Activated CD8-positive, alpha-beta memory T cell treated with anti-CD3 and anti-CD28 coated beads for 4 hours (primary cell): ENCODE measurements at regions not wholly inside any gene's neighbourhood (a gene's known extent, or its start where the extent isn't known, plus 50 kb on each side); places are given as distances from the start of the nearest gene placed in this dataset.
"Not testable (repeated sequence)": the region's sequence is repeated elsewhere in the genome, so short reads cannot be mapped to it uniquely, and the experiment has no call there.

Experiments
- DNase-seq, 2 donors: peaks; one replicate each; pipeline ENCODE4 v3.0.0-alpha.2; 2020; ENCODE audit warnings: low read depth in 2 of 2

- DNase-seq = no peak
Measured at GRCh38 chr1:114263343-114263742, 109.7 kb upstream of the SYT6 start.

GRCh38 chr1:114262337-114262736 lies 108.7 kb upstream of the SYT6 start:
- DNase-seq = no peak

- no peak for DNase-seq
Measured at GRCh38 chr1:114260805-114261484, 107.3 kb upstream of the SYT6 start.

GRCh38 chr1:114259511-114260160 lies 106.0 kb upstream of the SYT6 start:
- DNase-seq = no peak

- DNase-seq = no peak
Measured at GRCh38 chr1:114258633-114259032, 105.0 kb upstream of the SYT6 start.

GRCh38 chr1:114258074-114258473 lies 104.4 kb upstream of the SYT6 start:
- DNase-seq = no peak

- no peak for DNase-seq
Measured at GRCh38 chr1:114257554-114257953, 103.9 kb upstream of the SYT6 start.

- no peak for DNase-seq
Measured at GRCh38 chr1:114253900-114254299, 100.2 kb upstream of the SYT6 start.

- DNase-seq = no peak
Measured at GRCh38 chr1:114251573-114251939, 97.9 kb upstream of the SYT6 start.

- DNase-seq = no peak
Measured at GRCh38 chr1:114250683-114251572, 97.3 kb upstream of the SYT6 start.

- DNase-seq = no peak
Measured at GRCh38 chr1:114249691-114250090, 96.0 kb upstream of the SYT6 start.

- no peak for DNase-seq
Measured at GRCh38 chr1:114248162-114248561, 94.5 kb upstream of the SYT6 start.

- DNase-seq = not testable (repeated sequence)
Measured at GRCh38 chr1:114242531-114243210, 89.0 kb upstream of the SYT6 start.

GRCh38 chr1:114238053-114238452 lies 84.4 kb upstream of the SYT6 start:
- DNase-seq = no peak

- DNase-seq = no peak
Measured at GRCh38 chr1:114236517-114236916, 82.8 kb upstream of the SYT6 start.

GRCh38 chr1:114235960-114236359 lies 82.3 kb upstream of the SYT6 start:
- no peak for DNase-seq

GRCh38 chr1:114235281-114235680 lies 81.6 kb upstream of the SYT6 start:
- DNase-seq = no peak

- no peak for DNase-seq
Measured at GRCh38 chr1:114234408-114235124, 80.9 kb upstream of the SYT6 start.

- no peak for DNase-seq
Measured at GRCh38 chr1:114232691-114233090, 79.0 kb upstream of the SYT6 start.

- DNase-seq = no peak
Measured at GRCh38 chr1:114231301-114231700, 77.6 kb upstream of the SYT6 start.

- DNase-seq = no peak
Measured at GRCh38 chr1:114229368-114229767, 75.7 kb upstream of the SYT6 start.
